ENCODE measurements at regions not wholly inside any gene's neighbourhood (a gene's known extent, or its start where the extent isn't known, plus 50 kb on each side); places are given as distances from the start of the nearest gene placed in this dataset.

DNA sequence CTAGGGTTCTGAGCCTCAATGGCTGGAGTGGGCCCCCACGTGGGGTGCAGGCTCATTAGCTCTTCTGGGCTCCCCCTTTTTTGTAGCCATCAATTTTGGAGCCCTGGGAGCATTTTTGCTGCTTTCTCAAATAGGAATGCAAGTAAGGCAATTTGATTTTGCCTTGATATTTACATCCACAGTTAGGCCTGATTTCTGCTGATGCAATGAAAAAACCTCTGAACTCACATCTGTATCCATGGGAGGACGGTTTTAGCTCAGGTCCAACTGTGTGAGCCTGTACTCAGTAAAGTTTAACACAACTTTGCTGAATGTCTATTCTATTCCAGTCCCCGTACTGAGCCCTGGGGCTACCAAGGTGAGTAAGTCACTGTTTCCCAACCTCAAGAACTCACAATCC lies 425.0 kb downstream of the HAPSTR1 start:
- DNase-seq (ENCODE audit: low read depth), result no peak
- TF ChIP-seq, protein P1, sequence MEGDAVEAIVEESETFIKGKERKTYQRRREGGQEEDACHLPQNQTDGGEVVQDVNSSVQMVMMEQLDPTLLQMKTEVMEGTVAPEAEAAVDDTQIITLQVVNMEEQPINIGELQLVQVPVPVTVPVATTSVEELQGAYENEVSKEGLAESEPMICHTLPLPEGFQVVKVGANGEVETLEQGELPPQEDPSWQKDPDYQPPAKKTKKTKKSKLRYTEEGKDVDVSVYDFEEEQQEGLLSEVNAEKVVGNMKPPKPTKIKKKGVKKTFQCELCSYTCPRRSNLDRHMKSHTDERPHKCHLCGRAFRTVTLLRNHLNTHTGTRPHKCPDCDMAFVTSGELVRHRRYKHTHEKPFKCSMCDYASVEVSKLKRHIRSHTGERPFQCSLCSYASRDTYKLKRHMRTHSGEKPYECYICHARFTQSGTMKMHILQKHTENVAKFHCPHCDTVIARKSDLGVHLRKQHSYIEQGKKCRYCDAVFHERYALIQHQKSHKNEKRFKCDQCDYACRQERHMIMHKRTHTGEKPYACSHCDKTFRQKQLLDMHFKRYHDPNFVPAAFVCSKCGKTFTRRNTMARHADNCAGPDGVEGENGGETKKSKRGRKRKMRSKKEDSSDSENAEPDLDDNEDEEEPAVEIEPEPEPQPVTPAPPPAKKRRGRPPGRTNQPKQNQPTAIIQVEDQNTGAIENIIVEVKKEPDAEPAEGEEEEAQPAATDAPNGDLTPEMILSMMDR (IDR thresholded peaks at IDR 0.05; ENCODE audit: insufficient read depth, low read depth, low read length), result no peak
- no peak overlapping the region for H3K4me3 ChIP-seq (ENCODE audit: low read depth, low read length)

DNA sequence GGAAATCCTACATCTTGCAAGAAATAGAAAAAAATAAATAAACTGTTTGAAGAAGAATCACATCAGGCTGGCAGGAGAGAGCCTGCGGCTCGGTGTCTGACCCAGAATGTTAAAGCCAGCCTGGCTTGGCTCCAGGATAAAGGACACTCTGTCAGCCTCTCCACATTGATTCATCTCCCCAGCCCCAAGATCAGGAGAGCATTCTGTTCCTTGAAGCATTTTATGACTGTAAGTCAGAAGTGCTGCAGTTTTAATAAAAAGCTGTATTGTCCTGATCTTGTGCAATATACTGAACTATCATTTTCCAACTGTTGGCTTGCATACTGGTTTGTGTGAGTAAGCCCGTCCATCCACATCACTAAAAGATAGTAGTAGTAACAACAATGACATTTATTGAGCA lies 426.6 kb downstream of the HAPSTR1 start:
- TF ChIP-seq, protein P1 (IDR thresholded peaks at IDR 0.05; ENCODE audit: insufficient read depth, low read depth, low read length), result no peak
- H3K4me3 ChIP-seq (ENCODE audit: low read depth, low read length), result no peak overlapping the region
- no peak for DNase-seq (ENCODE audit: low read depth)

DNA sequence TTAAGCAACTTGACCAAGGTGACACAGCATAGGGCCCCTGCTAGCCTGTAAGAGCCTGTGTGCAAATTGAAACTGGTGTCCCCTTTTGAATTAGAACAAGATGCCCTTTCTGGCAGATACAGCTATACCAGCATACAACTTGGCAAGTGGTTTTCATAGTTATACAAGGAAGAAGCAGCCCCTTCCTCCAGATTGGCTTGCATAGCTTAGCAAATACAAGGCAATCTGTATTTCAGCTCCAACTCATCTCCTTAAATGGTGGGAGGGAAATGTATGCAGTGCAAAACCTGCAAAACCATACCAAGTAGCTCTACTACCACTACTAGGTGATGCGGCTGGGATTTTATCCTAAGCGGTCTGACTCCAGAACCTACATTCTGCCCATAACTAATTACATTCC lies 427.1 kb downstream of the HAPSTR1 start:
- TF ChIP-seq, protein P1 (IDR thresholded peaks at IDR 0.05; ENCODE audit: insufficient read depth, low read depth, low read length), result no peak
- no peak overlapping the region for H3K4me3 ChIP-seq (ENCODE audit: low read depth, low read length)
- DNase-seq (ENCODE audit: low read depth), result no peak

DNA sequence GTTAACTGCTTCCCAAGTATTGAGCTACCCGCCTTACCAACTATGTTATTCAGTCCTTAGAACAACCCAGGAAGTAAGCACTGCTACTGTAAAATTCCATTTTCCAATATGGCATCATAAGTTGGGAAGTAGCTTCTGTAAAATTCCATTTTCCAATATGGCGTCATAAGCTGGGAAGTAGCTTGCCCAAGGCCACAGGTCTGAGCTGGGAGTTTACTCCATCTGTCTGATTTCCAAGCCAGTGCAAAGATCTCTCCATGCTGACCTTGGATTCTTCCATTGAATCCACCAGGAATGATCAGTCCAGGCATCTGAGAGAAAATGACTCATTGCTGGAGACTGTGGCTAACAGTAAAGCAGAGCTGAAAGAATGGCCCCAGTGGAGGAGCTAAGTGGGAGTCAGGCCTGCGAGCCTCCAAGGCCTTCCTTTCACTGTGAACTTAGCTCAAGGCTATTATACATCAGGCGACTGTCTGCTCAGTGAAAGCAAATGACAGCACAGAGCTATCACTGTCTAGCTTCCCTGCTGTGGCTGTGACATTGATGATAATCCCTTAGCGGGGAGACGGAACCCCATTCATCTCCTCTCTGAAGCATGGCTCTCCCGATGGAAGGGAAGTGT lies 430.4 kb downstream of the HAPSTR1 start:
- TF ChIP-seq, protein P1 (IDR thresholded peaks at IDR 0.05; ENCODE audit: insufficient read depth, low read depth, low read length), result no peak
- no peak overlapping the region for H3K4me3 ChIP-seq (ENCODE audit: low read depth, low read length)
- no peak for DNase-seq (ENCODE audit: low read depth)

DNA sequence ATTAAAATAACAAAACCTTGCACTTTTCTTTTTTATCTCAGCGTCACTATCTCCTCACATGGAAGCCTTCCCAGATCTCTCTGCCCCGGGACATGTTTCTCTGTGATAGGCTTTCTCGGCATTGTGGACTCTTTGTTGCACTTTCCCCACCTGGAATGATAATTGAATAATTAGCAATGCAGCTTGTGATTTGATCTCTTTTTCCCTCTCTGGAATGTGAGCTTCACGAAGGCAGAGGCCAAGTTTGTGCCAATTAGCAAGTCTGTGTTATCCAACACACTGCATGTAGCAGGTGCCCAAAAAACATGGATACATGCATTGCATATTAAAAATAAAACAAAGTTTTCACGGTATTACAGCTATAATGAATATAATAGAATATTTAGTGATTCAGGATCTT lies 431.2 kb downstream of the HAPSTR1 start:
- DNase-seq (ENCODE audit: low read depth), result no peak
- H3K4me3 ChIP-seq (ENCODE audit: low read depth, low read length), result no peak overlapping the region
- TF ChIP-seq, protein P1 (IDR thresholded peaks at IDR 0.05; ENCODE audit: insufficient read depth, low read depth, low read length), result no peak

DNA sequence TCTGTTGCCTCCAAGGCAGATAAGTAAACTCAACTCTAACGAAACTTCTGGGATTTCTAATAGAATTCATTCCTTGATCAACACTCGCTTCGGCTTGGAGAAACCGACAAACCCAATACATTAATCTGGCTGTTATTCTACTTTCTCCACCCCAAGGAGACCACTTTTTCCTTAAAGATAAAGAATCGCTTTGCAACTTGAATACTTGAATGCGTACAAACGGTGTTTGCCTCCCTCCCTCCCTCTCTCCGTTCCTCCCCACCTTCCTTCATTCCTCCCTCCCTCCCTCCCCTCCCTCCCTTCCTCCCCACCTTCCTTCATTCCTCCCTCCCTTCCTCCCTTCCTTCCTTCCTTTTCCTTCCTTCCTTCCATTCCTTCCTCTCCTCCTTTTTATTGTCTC lies 432.6 kb downstream of the HAPSTR1 start:
- DNase-seq (ENCODE audit: low read depth), result no peak
- TF ChIP-seq, protein P1 (IDR thresholded peaks at IDR 0.05; ENCODE audit: insufficient read depth, low read depth, low read length), result no peak
- no peak overlapping the region for H3K4me3 ChIP-seq (ENCODE audit: low read depth, low read length)

DNA sequence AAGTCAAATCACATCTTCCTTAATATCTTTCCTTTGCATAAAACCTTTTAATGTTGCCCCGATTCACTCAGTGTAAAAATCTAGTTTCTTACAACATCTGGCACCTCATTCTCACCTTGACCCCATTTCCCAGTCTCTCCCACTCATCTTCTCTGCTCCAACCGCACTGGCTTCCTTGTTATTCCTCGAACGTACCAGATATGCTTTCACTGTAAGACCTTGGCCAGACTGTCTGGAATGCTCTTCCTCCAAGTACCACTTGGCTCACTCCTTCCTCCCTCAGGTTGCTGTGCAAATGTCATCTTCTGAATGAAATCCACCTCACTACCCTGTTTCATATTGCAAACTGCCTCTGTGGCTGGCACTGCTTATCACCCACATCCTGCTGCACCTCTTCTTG lies 433.6 kb downstream of the HAPSTR1 start:
- DNase-seq (ENCODE audit: low read depth), result no peak
- TF ChIP-seq, protein P1 (IDR thresholded peaks at IDR 0.05; ENCODE audit: insufficient read depth, low read depth, low read length), result no peak
- H3K4me3 ChIP-seq (ENCODE audit: low read depth, low read length), result no peak overlapping the region

All from fibroblast of villous mesenchyme (primary cell).